Glomerular visceral epithelial cell (primary cell): ENCODE measurements at regions not wholly inside any gene's neighbourhood (a gene's known extent, or its start where the extent isn't known, plus 50 kb on each side); places are given as distances from the start of the nearest gene placed in this dataset.
"Not testable (repeated sequence)": the region's sequence is repeated elsewhere in the genome, so short reads cannot be mapped to it uniquely, and the experiment has no call there.

Experiments used
- DNase-seq: peaks from one replicate; pipeline ENCODE4 v3.0.0-alpha.2; 2016; ENCODE audit errors: extremely low spot score

DNA sequence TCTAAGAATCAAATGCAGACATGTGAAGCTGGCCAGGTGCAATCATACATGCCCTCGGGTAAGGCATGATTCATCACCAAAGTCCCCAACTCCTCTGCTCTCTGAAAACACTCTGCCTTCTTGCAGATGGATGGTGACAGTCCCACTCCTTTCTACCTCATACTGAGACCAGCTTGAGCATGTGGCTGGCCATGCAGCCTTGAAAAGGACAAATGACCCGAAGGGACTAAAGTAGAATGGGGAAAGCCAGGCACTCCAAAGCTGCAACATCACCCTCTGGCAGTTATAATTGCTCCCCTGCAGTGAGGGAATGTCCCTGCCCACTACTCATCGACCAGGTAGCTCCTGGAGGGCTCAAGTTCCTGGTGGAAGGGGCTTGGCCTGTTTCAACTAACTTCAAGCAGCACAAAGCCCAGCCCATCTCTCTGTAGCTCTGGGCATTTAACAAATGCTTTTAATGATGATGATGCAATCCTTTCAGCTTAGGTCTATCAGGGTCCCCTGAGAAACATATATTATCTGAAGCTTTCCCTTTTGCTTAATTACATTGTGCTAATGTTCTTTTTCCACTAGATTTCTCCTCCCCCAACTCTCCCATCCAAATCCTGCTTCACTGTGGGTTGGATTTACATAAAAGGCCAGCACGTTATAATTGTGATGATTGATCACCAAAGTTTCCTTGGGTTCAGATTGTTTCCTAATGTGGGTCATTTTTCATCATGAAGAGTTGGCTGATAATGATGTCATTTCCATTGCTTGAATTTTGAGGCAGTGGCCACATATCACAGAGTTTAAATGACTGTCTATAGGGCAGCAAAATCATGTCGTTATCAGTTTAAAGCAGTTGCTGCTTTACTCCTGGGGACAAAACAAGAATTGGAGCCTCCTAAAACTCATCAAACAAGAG lies 436.5 kb upstream of the SLC30A5 start:
- DNase-seq = no peak

GRCh38 chr5:68658810-68659372 lies 434.9 kb upstream of the SLC30A5 start:
- DNase-seq = no peak

DNA sequence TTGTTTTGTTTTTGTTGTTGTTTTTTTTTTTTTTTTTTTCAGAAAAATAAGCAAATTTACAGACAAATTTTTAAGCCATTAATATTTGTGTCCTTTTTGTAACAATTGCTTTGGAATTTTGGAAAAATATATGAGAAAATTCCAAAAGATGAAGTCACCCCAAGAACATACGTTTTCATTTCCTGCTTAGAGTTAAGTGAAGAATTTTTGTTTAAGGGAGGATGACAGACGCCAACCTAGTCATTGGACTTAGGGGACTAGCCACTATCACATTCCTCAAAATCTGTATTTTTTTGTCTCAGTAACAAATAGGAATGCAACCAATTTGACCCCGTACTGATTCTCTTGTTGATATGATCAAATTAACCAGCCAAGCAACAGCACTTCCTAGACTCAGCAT lies 433.9 kb upstream of the SLC30A5 start:
- DNase-seq = no peak

DNA sequence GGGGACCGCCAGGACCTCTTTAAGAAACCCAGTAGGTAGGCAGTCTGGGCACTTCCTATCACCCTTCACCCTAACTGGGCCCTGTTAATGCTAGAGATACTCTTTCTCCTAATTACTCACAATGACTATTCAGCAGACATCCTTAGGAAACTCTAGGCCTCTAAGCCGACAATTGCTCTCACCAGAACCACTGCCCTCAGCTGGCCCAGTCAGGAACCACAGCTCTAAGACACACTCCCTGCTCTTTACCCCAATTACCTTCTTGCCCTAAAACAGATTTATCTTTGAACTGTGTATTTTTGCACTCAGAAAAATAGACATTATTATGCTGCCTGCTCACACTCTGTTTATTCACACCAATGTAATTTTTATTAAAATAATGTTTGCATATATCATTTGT lies 432.6 kb upstream of the SLC30A5 start:
- peak; percentile 24 for DNase-seq

- DNase-seq = no peak
These were observed 431.0 kb upstream of the SLC30A5 start for GRCh38 chr5:68662804-68663307.

DNA sequence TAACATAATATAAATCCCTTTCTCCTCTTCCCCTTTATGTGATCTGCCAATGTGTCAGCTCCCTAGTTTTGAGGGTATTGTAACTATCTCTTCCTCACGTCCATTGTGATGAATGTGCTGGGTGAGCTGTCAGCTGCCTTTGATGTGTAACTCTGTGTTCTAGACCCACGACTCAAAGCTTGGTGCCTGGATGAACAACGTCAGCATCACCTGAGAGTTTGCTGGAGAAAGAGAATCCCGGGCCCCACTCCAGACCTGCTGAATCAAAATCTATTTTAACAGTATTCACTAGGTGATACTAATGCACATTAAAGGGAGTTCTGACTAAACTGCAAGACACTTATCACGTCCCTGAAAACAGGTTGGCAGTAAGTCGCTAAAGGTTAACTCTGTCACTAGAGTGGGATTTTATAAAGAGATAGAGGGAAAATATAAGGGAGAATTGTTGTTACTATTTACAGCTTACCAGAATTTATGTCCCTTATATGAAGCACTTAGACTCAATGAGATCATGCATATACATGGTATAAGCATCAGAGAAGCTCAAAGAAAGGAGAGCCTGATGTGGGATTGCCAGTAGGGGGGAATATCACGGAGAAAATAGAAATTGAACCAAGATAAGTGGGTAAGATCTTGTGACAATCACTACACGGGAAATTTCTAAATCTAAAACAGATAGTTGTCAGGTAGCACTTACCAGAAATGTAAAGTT lies 423.8 kb upstream of the SLC30A5 start:
- DNase-seq = no peak

- no peak for DNase-seq
These were observed 420.6 kb upstream of the SLC30A5 start for GRCh38 chr5:68673106-68673822.

GRCh38 chr5:68673823-68674180 lies 420.0 kb upstream of the SLC30A5 start:
- DNase-seq = no peak

- no peak for DNase-seq
These were observed 414.8 kb upstream of the SLC30A5 start for GRCh38 chr5:68679041-68679440.

- DNase-seq = no peak
These were observed 413.4 kb upstream of the SLC30A5 start for GRCh38 chr5:68680366-68680765.

- DNase-seq = no peak
These were observed 411.9 kb upstream of the SLC30A5 start for GRCh38 chr5:68681929-68682328.

- DNase-seq = peak; percentile 70
These were observed 411.2 kb upstream of the SLC30A5 start for GRCh38 chr5:68682400-68683160.

GRCh38 chr5:68683632-68684036 lies 410.2 kb upstream of the SLC30A5 start:
- peak; percentile 96 for DNase-seq

DNA sequence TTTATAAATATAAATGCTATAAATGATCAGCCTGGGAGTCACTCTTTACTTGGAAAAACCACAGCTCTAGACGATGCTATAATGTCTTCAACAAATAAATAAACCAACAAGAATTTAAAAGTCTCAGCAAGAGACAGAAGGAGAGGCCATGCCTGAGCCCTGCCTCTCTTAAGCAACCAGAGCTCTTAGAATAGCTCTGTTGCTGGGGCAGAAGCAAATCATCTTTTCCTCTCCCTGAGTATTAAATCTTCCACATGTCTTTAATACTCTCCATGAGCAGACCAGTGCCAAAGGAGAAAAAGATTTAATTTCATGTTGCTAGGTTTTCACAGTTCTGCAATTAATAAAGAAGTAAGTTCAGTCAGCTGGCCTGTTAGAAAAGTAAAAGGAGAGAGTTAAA lies 408.0 kb upstream of the SLC30A5 start:
- no peak for DNase-seq

- no peak for DNase-seq
These were observed 405.3 kb upstream of the SLC30A5 start for GRCh38 chr5:68688547-68688946.

DNA sequence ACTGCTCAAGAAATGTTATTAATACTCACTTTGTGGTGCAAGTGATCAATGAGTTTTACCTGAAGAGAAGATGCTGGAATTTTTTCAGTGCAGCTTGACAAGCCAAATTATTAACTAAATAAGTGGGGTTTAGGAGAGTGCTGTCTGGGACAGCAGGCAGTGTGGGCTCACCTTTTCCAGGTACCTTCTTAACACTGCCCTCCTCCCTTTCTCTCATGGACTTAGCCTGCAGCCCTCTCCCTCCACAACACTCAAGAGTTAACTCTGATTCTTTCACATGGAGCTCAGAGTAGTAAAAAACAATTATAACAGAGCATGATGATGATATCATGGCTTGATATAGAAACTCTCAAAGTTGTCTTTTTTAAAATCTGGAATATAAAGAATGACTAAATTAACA lies 404.8 kb upstream of the SLC30A5 start:
- no peak for DNase-seq

- DNase-seq = not testable (repeated sequence)
These were observed 401.9 kb upstream of the SLC30A5 start for GRCh38 chr5:68691874-68692273.

DNA sequence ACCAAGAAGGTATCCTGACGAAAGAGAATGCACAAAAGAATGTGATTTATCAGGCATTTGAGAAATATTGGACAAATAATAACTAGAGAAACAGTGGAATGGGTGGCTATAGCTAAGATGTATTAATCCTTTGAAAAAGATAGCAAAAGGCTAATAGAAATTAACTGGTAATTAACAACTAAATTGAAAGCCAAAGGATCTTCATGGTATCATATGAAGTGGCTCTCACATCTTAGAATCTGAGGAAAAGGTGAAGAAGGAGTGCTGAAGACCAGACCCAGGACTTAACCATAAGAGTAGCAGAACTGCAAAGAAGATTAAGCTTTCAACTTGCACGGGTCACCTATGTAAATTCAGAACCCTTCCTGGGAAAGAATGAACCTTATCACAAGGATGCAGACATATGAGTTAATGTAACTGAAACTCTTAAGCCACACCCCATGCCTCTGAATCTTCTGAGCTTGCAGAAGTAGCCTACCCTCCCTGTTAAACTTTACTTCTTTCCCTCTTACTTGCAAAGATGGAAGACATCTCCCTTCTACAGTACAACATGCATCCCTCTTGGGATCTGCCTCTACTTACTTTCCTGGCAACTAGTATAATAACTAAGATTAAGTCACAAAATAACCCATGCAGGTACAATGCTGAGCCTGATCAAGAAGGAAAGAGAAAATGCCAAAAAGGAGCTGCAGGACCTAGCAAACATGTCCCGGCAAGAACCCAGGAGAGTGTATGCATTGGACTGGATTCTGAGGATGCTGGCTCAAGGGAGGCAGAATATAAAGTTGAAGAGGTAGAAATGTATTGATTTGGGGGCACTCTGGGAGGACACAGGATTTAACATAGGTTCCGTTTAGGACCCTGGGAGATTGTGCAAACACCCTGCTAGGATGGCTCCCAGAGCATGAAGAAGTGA lies 395.5 kb upstream of the SLC30A5 start:
- no peak for DNase-seq

GRCh38 chr5:68699966-68700365 lies 393.8 kb upstream of the SLC30A5 start:
- DNase-seq = no peak

GRCh38 chr5:68707575-68707974 lies 386.2 kb upstream of the SLC30A5 start:
- DNase-seq = no peak
